NCI-H187 treated with DMSO at 0.1 percent for 48 hours (cell line): ENCODE measurements at regions not wholly inside any gene's neighbourhood (a gene's known extent, or its start where the extent isn't known, plus 50 kb on each side); places are given as distances from the start of the nearest gene placed in this dataset.

ENCODE experiments used
- DNase-seq: peaks from one replicate; lab custom pipeline; 2025; lab: John Stamatoyannopoulos, UW

DNA sequence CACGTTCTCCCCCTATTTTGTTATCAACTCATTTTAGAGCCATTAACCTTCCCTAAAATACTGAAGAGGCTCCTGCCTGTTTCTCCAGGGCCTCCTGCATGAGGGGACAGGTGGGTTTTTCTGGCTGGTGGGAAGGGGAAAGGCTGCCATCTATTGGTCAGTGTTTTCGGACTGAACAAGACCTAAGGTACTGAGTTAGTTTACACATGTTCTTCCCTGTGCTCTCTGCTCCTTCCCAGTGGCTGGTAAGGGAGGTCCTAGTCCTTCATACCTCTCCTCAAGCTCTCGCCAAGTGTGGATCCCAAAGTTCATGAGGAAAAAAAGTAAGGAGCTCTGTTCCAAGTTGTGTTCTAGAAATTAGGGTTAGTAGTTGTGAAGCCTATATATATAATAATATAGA lies 357.5 kb downstream of the FSCB start:
- DNase-seq = peak; percentile 29

DNA sequence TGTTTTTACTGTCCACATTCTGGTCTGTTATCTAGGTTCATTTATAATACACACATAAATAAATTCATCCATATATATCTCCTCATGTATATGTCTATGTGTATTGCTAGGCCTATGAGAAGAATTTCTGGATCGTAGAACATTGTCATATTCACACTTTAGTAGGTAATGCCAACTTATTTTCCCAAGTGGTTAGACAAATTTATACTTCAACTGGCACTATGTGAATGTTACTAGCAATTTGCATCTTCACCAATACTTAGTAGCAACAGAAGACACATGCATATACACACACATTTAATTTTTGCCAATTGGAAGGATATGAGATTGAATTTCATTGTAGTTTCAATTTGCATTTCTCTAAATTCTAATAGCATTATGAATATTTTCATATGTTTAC lies 365.1 kb downstream of the FSCB start:
- no peak for DNase-seq

- no peak for DNase-seq
Measured at GRCh38 chr14:44135972-44136371, 371.1 kb downstream of the FSCB start.

DNA sequence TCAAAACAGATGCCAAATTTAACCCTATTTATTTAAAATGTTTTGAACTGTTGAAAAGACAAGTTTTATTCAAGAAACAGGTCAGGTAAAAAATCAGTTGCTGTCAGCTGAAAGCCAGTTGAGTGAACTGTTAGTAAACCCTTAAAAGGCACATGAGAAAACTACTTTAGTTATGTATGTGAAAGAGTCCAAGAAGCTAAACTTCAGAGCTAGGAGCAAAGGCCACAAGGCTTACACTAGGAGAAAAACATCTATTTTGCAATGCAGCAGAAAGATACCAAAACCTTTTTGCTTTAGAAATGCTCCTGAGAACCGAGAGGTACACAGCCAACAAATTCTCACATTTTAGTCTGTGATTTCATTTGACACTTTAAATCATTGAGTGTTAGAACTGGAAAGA lies 375.2 kb downstream of the FSCB start:
- no peak for DNase-seq

- no peak for DNase-seq
Measured at GRCh38 chr14:44113769-44114730, 393.0 kb downstream of the FSCB start.

- no peak for DNase-seq
Measured at GRCh38 chr14:44112774-44113460, 394.2 kb downstream of the FSCB start.

- no peak for DNase-seq
Measured at GRCh38 chr14:44109036-44109435, 398.0 kb downstream of the FSCB start.

- DNase-seq = no peak
Measured at GRCh38 chr14:44108601-44109000, 398.5 kb downstream of the FSCB start.

GRCh38 chr14:44107156-44107555 lies 399.9 kb downstream of the FSCB start:
- no peak for DNase-seq

DNA sequence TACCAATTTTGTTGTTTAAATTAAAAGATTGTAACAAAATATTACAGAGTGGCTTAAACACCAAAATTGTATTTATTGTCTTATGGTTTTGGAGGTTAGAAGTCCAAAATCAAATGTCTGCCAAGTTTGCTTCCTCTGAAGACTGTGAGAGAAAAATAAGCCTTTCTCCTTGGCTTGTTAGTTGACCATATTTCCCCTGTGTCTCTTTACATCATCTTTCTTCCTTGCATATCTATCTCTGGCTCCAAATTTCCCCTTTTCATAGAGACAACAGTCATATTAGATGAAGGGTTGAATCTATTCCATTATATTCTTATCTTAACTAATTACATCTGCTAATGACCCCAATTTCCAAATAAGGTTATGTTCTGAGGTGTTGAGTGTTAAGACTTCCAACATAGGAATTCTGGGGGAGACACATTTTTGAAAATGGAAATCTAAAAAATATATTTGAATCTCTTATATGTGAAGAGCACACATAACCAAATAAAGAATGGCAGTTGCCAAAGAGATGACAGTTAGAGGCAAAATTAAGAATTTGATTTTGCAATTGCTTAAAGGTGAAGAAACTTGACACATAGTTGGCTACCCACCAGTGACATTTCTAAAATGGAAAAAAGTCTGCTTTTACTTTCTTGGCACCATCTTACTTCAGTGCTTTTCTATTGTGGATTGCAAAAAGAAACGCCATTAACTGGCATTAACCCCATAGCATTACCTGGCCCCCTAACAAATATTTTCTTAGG lies 407.2 kb downstream of the FSCB start:
- no peak for DNase-seq

DNA sequence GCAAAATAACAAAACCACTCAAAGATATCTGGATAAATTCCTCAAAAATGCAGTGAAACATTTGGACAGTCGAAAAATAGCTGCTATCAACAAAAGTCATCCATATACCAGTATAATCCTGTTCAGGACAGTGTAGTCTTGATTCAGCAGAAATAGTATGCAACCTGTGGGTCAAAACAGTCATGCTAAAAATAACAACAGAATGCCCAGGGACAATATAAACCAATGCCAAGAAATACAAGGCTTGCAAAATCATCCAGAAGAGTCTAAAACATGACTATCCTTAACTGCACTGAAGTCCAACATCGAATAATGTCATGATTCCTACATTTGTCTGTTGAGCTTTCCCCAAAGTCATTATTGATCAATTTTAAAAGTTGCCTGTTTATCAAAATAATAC lies 425.9 kb downstream of the FSCB start:
- no peak for DNase-seq

GRCh38 chr14:44070046-44070445 lies 437.0 kb downstream of the FSCB start:
- DNase-seq = no peak

GRCh38 chr14:44053422-44053821 lies 453.7 kb downstream of the FSCB start:
- DNase-seq = no peak

DNA sequence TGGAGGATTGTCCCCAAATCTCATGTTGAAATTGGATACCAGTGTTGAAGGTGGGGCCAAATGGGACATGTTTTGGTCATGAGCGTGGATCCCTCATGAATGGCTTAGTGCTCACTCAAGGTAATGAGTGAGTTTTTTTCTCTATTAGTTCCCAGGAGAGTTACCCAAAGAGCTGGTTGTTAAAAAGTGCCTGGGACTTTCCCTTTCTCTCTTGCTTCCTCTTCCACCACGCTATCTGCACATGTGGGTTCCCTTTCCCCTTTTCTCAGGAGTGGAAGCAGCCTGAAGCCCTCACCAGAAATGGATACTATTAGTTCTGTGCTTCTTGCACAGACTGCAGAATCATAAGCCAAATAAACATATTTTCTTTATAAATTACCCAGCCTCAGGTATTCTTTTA lies 465.4 kb downstream of the FSCB start:
- no peak for DNase-seq

DNA sequence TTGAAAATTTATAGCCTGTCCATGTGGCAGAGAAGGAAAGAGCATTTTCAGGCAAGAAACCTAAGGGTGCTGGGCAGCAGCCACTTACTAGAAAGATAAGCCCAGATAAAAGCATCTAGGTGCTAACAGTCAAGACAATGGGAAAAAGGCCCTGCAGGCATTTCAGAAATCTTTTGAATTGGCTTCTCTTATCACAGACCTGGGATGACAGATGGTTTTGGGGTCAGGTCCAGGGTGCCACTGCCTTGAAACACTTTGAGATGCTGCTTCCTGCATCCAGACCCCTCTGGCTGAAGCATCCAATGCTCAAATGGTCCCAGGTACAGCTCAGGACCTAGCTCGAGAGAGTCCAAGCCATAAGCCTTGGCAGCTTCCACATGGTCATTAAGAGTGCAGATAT lies 466.5 kb downstream of the FSCB start:
- DNase-seq = no peak

DNA sequence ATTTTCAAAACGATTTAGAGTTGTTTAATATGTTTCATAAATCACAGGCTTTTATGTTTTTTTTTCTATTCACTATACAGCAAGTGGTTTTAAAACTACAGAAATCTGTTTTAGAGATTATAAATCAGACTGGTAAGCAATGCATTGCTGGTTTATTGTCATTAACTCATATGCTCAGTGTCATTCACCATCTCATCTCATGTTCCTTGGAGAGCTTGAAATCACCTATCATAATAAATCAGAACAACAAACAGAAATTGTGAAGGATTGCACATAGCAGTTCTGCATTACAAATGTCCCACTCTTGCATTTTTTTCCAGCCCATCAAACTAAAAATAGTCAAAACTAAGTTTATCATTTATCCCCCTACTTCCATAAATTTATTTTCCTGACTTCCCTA lies 470.8 kb downstream of the FSCB start:
- DNase-seq = no peak

GRCh38 chr14:44035707-44036106 lies 471.4 kb downstream of the FSCB start:
- no peak for DNase-seq

DNA sequence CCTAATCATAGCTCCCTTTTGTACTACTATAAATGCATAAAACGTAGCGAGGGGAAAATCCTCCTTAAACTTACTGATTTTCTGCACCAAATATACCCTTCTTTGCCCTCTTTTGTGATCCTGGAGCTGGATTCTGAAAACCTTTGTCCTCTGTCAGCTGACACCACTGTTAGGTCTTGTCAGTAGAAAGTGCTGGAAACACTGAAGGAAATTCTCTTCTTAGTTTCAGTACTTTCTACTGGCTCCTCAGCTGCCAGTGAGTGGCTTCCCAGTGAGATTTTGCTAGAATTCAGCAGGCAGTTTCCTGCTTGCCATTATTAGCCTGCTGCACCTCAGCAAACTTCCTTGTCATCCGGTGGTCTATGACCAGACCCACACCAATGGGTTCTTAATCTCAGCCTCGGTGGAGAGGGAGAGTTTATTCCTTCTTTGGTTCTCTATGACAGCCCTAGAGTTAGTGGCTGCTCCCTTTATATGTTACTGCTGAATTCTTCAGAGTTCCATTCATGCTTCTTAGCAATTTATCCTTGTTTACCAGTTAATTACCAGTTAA lies 476.2 kb downstream of the FSCB start:
- no peak for DNase-seq

DNA sequence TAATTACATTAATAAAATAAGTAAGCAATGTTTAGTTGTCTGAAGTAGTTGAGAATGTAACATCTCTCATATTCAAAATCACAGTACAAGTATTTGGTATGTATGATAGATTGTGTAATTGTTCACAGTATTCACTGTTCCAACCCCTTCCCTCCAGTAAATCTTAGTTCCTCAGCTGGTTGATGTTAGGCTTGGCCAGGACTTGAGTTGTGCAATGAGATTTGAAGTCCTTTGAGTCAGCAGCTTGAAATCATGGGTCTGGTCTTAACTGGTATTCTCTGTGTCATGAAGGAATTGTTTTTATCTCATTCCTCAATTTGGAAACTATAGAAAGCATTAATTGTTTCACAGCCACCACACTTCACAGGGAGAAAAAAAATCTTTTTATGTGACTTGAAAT lies 477.1 kb downstream of the FSCB start:
- DNase-seq = no peak

DNA sequence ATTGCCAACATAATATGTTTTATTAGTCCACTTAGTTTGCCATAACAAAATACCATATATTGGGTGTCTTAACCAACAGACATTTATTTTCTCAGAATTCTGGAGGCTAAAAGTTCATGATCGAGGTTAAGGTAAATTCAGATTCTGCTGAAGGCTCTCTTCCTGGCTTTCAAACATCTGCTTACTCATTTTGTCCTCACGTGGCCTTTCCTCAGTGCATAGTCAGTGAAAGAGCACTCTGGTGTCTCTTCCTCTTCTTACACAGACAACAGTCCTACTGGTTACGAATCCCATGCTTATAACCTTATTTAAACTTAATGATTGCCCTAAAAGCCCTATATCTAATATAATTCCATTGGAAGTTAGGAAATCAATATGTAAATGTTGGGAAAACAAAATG lies 479.7 kb downstream of the FSCB start:
- DNase-seq = no peak

DNA sequence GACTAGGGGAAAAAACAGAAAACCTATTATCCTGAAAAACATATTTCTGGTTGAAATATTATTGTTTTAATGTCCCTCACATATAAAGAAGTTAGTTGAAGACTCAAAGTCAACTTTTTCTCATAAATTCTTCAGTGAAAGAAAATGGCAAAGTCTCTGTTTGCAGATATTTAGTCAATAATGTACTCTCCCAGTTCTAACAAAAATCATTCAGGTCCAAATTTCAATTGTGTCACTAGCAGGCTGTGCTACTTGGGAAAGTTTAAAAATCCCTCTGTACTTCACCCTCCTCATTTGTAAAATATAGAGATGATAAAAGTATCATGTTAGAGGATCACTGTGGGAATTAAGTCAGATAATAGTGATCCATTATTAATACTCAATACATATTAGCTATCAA lies 496.5 kb downstream of the FSCB start:
- no peak for DNase-seq

- no peak for DNase-seq
Measured at GRCh38 chr14:44010071-44010470, 497.0 kb downstream of the FSCB start.
